Neural cell (in vitro differentiated cells): ENCODE measurements at regions not wholly inside any gene's neighbourhood (a gene's known extent, or its start where the extent isn't known, plus 50 kb on each side); places are given as distances from the start of the nearest gene placed in this dataset.

Experiments
- H2AFZ ChIP-seq: fragments of 200-600, 300-800 bp; sonication (generic), shearing (Covaris generic); 2 replicates; pipeline ENCODE4 v1.6.0; 2014; ENCODE audit warnings: low read depth, mild to moderate bottlenecking, antibody characterized with exemption, low read length, moderate library complexity
- H3F3A ChIP-seq: fragments of 200-600 bp; shearing (Covaris generic); 2 replicates; pipeline ENCODE4 v1.6.1; 2016; ENCODE audit warnings: mild to moderate bottlenecking, moderate library complexity, mixed read lengths, antibody characterized with exemption, low read length; ENCODE audit not compliant: insufficient read depth, poor library complexity, severe bottlenecking
- H3K27ac ChIP-seq: fragments of 200-600, 300-800 bp; sonication (generic), shearing (Covaris generic); 2 replicates; pipeline ENCODE4 v1.5.1; 2014; ENCODE audit warnings: mild to moderate bottlenecking, low read length, moderate library complexity
- H3K27me3 ChIP-seq: fragments of 300-800, 200-600 bp; sonication (generic), shearing (Covaris generic); 2 replicates; pipeline ENCODE4 v1.6.0; 2014; ENCODE audit warnings: mild to moderate bottlenecking, low read depth, low read length, moderate library complexity; ENCODE audit not compliant: insufficient read depth
- H3K36me3 ChIP-seq: fragments of 300-800, 200-600 bp; sonication (generic), shearing (Covaris generic); 2 replicates; pipeline ENCODE4 v1.5.1; 2014; ENCODE audit warnings: mild to moderate bottlenecking, antibody characterized with exemption, low read length, moderate library complexity; ENCODE audit not compliant: insufficient read depth
- H3K4me2 ChIP-seq: fragments of 300-800, 200-600 bp; sonication (generic), shearing (Covaris generic); 2 replicates; pipeline ENCODE4 v1.6.0; 2014; ENCODE audit warnings: mild to moderate bottlenecking, low read length
- H3K4me3 ChIP-seq: fragments of 300-800, 200-600 bp; sonication (generic), shearing (Covaris generic); 2 replicates; pipeline ENCODE4 v1.5.1; 2014; ENCODE audit warnings: mild to moderate bottlenecking, low read length, moderate library complexity
- H3K79me2 ChIP-seq: fragments of 200-600 bp; shearing (Covaris generic); replicated peaks from 2 replicates; pipeline ENCODE4 v1.6.0; 2014; ENCODE audit warnings: mild to moderate bottlenecking, low read length, moderate library complexity; ENCODE audit not compliant: insufficient read depth
- H3K9ac ChIP-seq: fragments of 300-800, 200-600 bp; sonication (generic), shearing (Covaris generic); 2 replicates; pipeline ENCODE4 v1.6.1; 2016; ENCODE audit warnings: mild to moderate bottlenecking, low read length, mixed read lengths
- H3K9me2 ChIP-seq: fragments of 200-600 bp; shearing (Covaris generic); 2 replicates; pipeline ENCODE4 v1.6.1; 2016; ENCODE audit warnings: mild to moderate bottlenecking, low read length, mixed read lengths; ENCODE audit not compliant: insufficient read depth
- H3K9me3 ChIP-seq: fragments of 200-600, 300-800 bp; sonication (generic), shearing (Covaris generic); 2 replicates; pipeline ENCODE4 v1.6.1; 2016; ENCODE audit warnings: mild to moderate bottlenecking, mixed run types, low read length, moderate library complexity, mixed read lengths
- H4K20me1 ChIP-seq: fragments of 200-600 bp; shearing (Covaris generic); 2 replicates; pipeline ENCODE4 v1.6.1; 2016; ENCODE audit warnings: mild to moderate bottlenecking, mixed run types; ENCODE audit not compliant: insufficient read depth
- CTCF ChIP-seq: fragments of 450-650 bp; IDR thresholded peaks from 2 replicates; pipeline ENCODE4 v1.5.1; 2014; ENCODE audit warnings: antibody characterized with exemption, mild to moderate bottlenecking, moderate library complexity; ENCODE audit not compliant: poor library complexity, severe bottlenecking
- EP300 ChIP-seq: fragments of 450-650 bp; conservative IDR thresholded peaks from 2 replicates; pipeline ENCODE4 v1.6.1; 2014; ENCODE audit warnings: antibody characterized with exemption, mild to moderate bottlenecking, moderate library complexity; ENCODE audit not compliant: poor library complexity, severe bottlenecking
- EZH2 ChIP-seq: fragments of 200-600, 300-800 bp; shearing (Covaris generic), sonication (generic); IDR thresholded peaks from 2 replicates; pipeline ENCODE4 v1.6.1; 2014; ENCODE audit warnings: antibody characterized with exemption, low read length, borderline replicate concordance, mild to moderate bottlenecking; ENCODE audit not compliant: insufficient read depth, poor library complexity, severe bottlenecking
- MXI1 ChIP-seq: fragments of 450-650 bp; conservative IDR thresholded peaks from 2 replicates; pipeline ENCODE4 v1.6.1; 2014; ENCODE audit warnings: antibody characterized with exemption, mild to moderate bottlenecking; ENCODE audit not compliant: poor library complexity, severe bottlenecking
- POLR2AphosphoS5 ChIP-seq: IDR thresholded peaks from 2 replicates; pipeline ENCODE4 v1.6.1; 2012
- RAD21 ChIP-seq: fragments of 450-650 bp; conservative IDR thresholded peaks from 2 replicates; pipeline ENCODE4 v1.6.1; 2014; ENCODE audit warnings: antibody characterized with exemption, mild to moderate bottlenecking, moderate library complexity
- REST ChIP-seq: IDR thresholded peaks from 2 replicates; pipeline ENCODE4 v1.6.1; 2012; ENCODE audit warnings: borderline replicate concordance
- SMC3 ChIP-seq: fragments of 450-650 bp; conservative IDR thresholded peaks from 2 replicates; pipeline ENCODE4 v1.6.1; 2014; ENCODE audit warnings: antibody characterized with exemption, mild to moderate bottlenecking, moderate library complexity; ENCODE audit not compliant: poor library complexity
- TAF1 ChIP-seq: IDR thresholded peaks from 2 replicates; pipeline ENCODE4 v1.6.1; 2012; ENCODE audit warnings: low read depth

- no peak for TF ChIP-seq EP300
- TF ChIP-seq TAF1: no peak
- no peak for TF ChIP-seq REST
- TF ChIP-seq POLR2AphosphoS5: no peak
- TF ChIP-seq MXI1: no peak
- no peak for TF ChIP-seq CTCF
- no peak for TF ChIP-seq EZH2
- TF ChIP-seq RAD21: no peak
- no peak for TF ChIP-seq SMC3
- H3K4me3 ChIP-seq: no peak overlapping the region
- no peaks in the 10 kb centered on the region for H3F3A ChIP-seq
- no peak overlapping the region for H2AFZ ChIP-seq
- no peaks in the 10 kb centered on the region for H3K9me3 ChIP-seq
- no peaks in the 10 kb centered on the region for H4K20me1 ChIP-seq
- no peak overlapping the region for H3K4me2 ChIP-seq
- no peaks in the 10 kb centered on the region for H3K27me3 ChIP-seq
- no peaks in the 10 kb centered on the region for H3K36me3 ChIP-seq
- no peak overlapping the region for H3K27ac ChIP-seq
- no peaks in the 10 kb centered on the region for H3K79me2 ChIP-seq
- H3K9me2 ChIP-seq: no peaks in the 10 kb centered on the region
- no peak overlapping the region for H3K9ac ChIP-seq
Measured at GRCh38 chr5:158166424-158166823, 307.5 kb upstream of the CLINT1 start.

GRCh38 chr5:158165647-158166046 is 306.7 kb upstream of the CLINT1 start:
- H3K9me2 ChIP-seq: no peaks in the 10 kb centered on the region
- H3K27me3 ChIP-seq: no peaks in the 10 kb centered on the region
- no peak overlapping the region for H2AFZ ChIP-seq
- no peaks in the 10 kb centered on the region for H4K20me1 ChIP-seq
- no peaks in the 10 kb centered on the region for H3K79me2 ChIP-seq
- no peak overlapping the region for H3K9ac ChIP-seq
- H3K27ac ChIP-seq: peak overlapping the region; percentile 87
- no peak overlapping the region for H3K4me2 ChIP-seq
- no peaks in the 10 kb centered on the region for H3K9me3 ChIP-seq
- TF ChIP-seq REST (no peak), TAF1 (no peak), MXI1 (no peak), RAD21 (no peak), POLR2AphosphoS5 (no peak), EZH2 (no peak), EP300 (no peak), SMC3 (no peak), CTCF (no peak)
- no peaks in the 10 kb centered on the region for H3K36me3 ChIP-seq
- H3F3A ChIP-seq: no peaks in the 10 kb centered on the region
- no peak overlapping the region for H3K4me3 ChIP-seq
